ENCODE measurements at regions not wholly inside any gene's neighbourhood (a gene's known extent, or its start where the extent isn't known, plus 50 kb on each side); places are given as distances from the start of the nearest gene placed in this dataset.

GRCh38 chr13:76425935-76426334 is 460.3 kb downstream of the KCTD12 start:
- no peak for TF ChIP-seq POLR2A (IDR thresholded peaks at IDR 0.05; ENCODE audit: low read depth, low read length)
- no peak for TF ChIP-seq POLR2AphosphoS5 (IDR thresholded peaks at IDR 0.05; ENCODE audit: low read depth, low read length)
- TF ChIP-seq TAF1 (IDR thresholded peaks at IDR 0.05; ENCODE audit: borderline replicate concordance, low read depth, low read length): no peak
